ENCODE measurements at regions not wholly inside any gene's neighbourhood (a gene's known extent, or its start where the extent isn't known, plus 50 kb on each side); places are given as distances from the start of the nearest gene placed in this dataset.

DNA sequence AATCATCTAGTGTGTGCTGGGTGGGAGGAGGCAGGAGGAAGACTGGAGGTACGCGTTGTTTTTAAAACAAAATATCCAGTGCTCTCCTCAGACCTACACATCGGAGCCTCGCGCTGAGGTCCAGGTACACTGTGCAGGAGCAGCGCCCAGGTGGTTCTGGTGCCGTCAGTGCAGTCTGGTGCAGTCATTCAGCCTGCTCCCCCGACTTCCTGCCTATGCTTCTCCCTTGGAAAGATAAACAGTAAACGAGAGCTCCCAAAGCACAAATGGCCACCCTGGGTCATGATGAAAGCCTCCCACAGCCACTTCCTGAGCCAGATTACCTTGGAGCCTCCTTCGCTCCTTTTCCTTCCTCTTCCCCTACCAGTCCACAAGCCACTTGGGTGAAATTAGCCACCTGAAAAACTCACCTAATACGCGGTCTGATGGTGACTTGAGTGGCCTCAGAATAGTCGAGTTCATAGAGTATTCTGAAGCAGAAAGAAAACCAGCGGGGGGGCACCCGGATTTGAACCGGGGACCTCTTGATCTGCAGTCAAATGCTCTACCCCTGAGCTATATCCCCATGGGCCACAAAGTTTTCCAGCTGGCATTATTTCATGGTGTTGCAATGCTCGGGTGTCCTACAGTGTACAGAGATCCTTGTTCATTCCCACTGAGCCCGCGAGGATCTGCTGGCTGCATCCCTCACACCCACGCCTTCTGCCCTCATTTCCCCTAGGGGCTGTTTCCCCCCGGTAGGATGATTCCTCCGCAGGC is 82.5 kb downstream of the ZNF467 start:
- dilution Hi-C loops (cut with MboI; ENCODE audit: extremely low pct_ligation_motif_present, low sequenced_read_pairs), result no loop called here
- FAIRE-seq, result peak; percentile 51
- Histone ChIP-seq H3K9me3 (ENCODE audit: control insufficient read depth, low read depth, low read length) (no peaks in the 10 kb centered on the region), H3K27me3 (ENCODE audit: control insufficient read depth, extremely low read depth, insufficient read depth, low read length) (peaks cover 13% of the 10 kb centered on the region), H4K20me1 (ENCODE audit: control insufficient read depth, extremely low read depth, insufficient read depth, low read length) (no peaks in the 10 kb centered on the region), H3K4me1 (ENCODE audit: control insufficient read depth, extremely low read depth, insufficient read depth, low read length) (no peaks in the 10 kb centered on the region), H3K4me2 (ENCODE audit: control insufficient read depth, extremely low read depth, insufficient read depth, low read depth, low read length) (peak overlapping the region; percentile 31), H3K9ac (ENCODE audit: control insufficient read depth, extremely low read depth, insufficient read depth, low read length) (no peak overlapping the region), H3K36me3 (ENCODE audit: control insufficient read depth in 2 of 2, extremely low read depth in 1 of 2, insufficient read depth in 2 of 2, low read length in 2 of 2) (no peaks in the 10 kb centered on the region), H2AFZ (ENCODE audit: control insufficient read depth, low read length) (no peak overlapping the region), H3K79me2 (ENCODE audit: control insufficient read depth, insufficient read depth, low read length) (no peaks in the 10 kb centered on the region), H3K9me1 (ENCODE audit: control insufficient read depth, extremely low read depth, insufficient read depth, low read length) (no peaks in the 10 kb centered on the region), H3K27ac (ENCODE audit: control insufficient read depth, insufficient read depth, low read length) (no peak overlapping the region), H3K4me3 (ENCODE audit: control insufficient read depth in 2 of 3, extremely low read depth in 1 of 3, insufficient read depth in 2 of 3, low read depth in 1 of 3, low read length in 3 of 3) (no peak overlapping the region)
- no peak for TF ChIP-seq EZH2 (IDR thresholded peaks at IDR 0.05; ENCODE audit: low read length)
- TF ChIP-seq, protein P1, sequence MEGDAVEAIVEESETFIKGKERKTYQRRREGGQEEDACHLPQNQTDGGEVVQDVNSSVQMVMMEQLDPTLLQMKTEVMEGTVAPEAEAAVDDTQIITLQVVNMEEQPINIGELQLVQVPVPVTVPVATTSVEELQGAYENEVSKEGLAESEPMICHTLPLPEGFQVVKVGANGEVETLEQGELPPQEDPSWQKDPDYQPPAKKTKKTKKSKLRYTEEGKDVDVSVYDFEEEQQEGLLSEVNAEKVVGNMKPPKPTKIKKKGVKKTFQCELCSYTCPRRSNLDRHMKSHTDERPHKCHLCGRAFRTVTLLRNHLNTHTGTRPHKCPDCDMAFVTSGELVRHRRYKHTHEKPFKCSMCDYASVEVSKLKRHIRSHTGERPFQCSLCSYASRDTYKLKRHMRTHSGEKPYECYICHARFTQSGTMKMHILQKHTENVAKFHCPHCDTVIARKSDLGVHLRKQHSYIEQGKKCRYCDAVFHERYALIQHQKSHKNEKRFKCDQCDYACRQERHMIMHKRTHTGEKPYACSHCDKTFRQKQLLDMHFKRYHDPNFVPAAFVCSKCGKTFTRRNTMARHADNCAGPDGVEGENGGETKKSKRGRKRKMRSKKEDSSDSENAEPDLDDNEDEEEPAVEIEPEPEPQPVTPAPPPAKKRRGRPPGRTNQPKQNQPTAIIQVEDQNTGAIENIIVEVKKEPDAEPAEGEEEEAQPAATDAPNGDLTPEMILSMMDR (optimal IDR thresholded peaks at IDR 0.05 in 1 of 3, IDR thresholded peaks at IDR 0.05 in 1 of 3, conservative IDR thresholded peaks at IDR 0.05 in 1 of 3; ENCODE audit: extremely low read depth in 1 of 3, insufficient read depth in 2 of 3, low read length in 3 of 3), result no peak
- peak; percentile 69 for DNase-seq (ENCODE audit: low read depth, low spot score)

DNA sequence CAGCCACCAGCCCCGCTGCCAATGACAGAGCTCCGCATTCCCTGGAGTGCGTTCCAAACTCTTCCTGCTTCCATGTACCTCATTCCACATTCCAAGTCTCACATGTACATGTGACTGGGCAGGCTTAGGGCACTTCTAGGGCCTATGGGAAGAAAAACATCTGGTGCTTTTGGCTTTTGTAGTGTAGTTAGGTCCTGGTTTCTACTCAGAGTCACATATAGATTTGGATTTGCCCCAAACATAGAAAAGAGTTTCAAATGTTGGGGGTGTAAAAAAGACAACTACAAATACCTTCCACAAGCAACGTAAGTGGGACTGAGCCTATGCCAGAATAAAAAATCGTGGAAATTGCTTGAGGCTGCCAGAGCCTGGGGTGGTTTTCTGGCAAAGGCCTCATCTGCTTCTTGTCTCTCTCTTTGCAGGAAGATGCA is 84.1 kb downstream of the ZNF467 start:
- Histone ChIP-seq H3K4me3 (ENCODE audit: control insufficient read depth in 2 of 3, extremely low read depth in 1 of 3, insufficient read depth in 2 of 3, low read depth in 1 of 3, low read length in 3 of 3) (no peak overlapping the region), H3K9me1 (ENCODE audit: control insufficient read depth, extremely low read depth, insufficient read depth, low read length) (no peaks in the 10 kb centered on the region), H2AFZ (ENCODE audit: control insufficient read depth, low read length) (no peak overlapping the region), H4K20me1 (ENCODE audit: control insufficient read depth, extremely low read depth, insufficient read depth, low read length) (no peaks in the 10 kb centered on the region), H3K9ac (ENCODE audit: control insufficient read depth, extremely low read depth, insufficient read depth, low read length) (no peak overlapping the region), H3K4me1 (ENCODE audit: control insufficient read depth, extremely low read depth, insufficient read depth, low read length) (no peaks in the 10 kb centered on the region), H3K36me3 (ENCODE audit: control insufficient read depth in 2 of 2, extremely low read depth in 1 of 2, insufficient read depth in 2 of 2, low read length in 2 of 2) (no peaks in the 10 kb centered on the region), H3K9me3 (ENCODE audit: control insufficient read depth, low read depth, low read length) (no peaks in the 10 kb centered on the region), H3K27me3 (ENCODE audit: control insufficient read depth, extremely low read depth, insufficient read depth, low read length) (peaks cover 13% of the 10 kb centered on the region), H3K4me2 (ENCODE audit: control insufficient read depth, extremely low read depth, insufficient read depth, low read depth, low read length) (no peak overlapping the region), H3K79me2 (ENCODE audit: control insufficient read depth, insufficient read depth, low read length) (no peaks in the 10 kb centered on the region), H3K27ac (ENCODE audit: control insufficient read depth, insufficient read depth, low read length) (no peak overlapping the region)
- no peak for DNase-seq (ENCODE audit: low read depth, low spot score)
- dilution Hi-C loops (cut with MboI; ENCODE audit: extremely low pct_ligation_motif_present, low sequenced_read_pairs), result no loop called here
- TF ChIP-seq EZH2 (IDR thresholded peaks at IDR 0.05; ENCODE audit: low read length), result no peak
- TF ChIP-seq, protein P1 (optimal IDR thresholded peaks at IDR 0.05 in 1 of 3, IDR thresholded peaks at IDR 0.05 in 1 of 3, conservative IDR thresholded peaks at IDR 0.05 in 1 of 3; ENCODE audit: extremely low read depth in 1 of 3, insufficient read depth in 2 of 3, low read length in 3 of 3), result no peak
- no peak for FAIRE-seq
